Coronary artery (tissue), 2 donors: ENCODE measurements at regions not wholly inside any gene's neighbourhood (a gene's known extent, or its start where the extent isn't known, plus 50 kb on each side); places are given as distances from the start of the nearest gene placed in this dataset.

Experiments used
- DNase-seq: peaks from one replicate; pipeline ENCODE4 v3.0.0-alpha.2; 2017; ENCODE audit warnings: low spot score
- H3K27ac ChIP-seq, 2 donors: fragments of 200-600 bp; sonication (generic); one replicate each; pipeline ENCODE4 v1.5.1; 2016 to 2019
- H3K4me3 ChIP-seq: fragments of 200-600 bp; sonication (generic); 2 replicates; pipeline ENCODE4 v1.5.1; 2016; ENCODE audit warnings: mild to moderate bottlenecking, moderate library complexity
- TF ChIP-seq, protein P1 (sequence below): fragments of 200-600 bp; sonication (generic); IDR thresholded peaks from one replicate; pipeline ENCODE4 v1.5.1; 2019; ENCODE audit warnings: antibody characterized with exemption

- TF ChIP-seq, protein P1, sequence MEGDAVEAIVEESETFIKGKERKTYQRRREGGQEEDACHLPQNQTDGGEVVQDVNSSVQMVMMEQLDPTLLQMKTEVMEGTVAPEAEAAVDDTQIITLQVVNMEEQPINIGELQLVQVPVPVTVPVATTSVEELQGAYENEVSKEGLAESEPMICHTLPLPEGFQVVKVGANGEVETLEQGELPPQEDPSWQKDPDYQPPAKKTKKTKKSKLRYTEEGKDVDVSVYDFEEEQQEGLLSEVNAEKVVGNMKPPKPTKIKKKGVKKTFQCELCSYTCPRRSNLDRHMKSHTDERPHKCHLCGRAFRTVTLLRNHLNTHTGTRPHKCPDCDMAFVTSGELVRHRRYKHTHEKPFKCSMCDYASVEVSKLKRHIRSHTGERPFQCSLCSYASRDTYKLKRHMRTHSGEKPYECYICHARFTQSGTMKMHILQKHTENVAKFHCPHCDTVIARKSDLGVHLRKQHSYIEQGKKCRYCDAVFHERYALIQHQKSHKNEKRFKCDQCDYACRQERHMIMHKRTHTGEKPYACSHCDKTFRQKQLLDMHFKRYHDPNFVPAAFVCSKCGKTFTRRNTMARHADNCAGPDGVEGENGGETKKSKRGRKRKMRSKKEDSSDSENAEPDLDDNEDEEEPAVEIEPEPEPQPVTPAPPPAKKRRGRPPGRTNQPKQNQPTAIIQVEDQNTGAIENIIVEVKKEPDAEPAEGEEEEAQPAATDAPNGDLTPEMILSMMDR, result no peak
- DNase-seq, result no peak
- Histone ChIP-seq H3K4me3 (no peak overlapping the region), H3K27ac (no peak overlapping the region)
These were observed 66.7 kb upstream of the XPA start for GRCh38 chr9:97763874-97764273.

GRCh38 chr9:97766092-97766491, 69.0 kb upstream of the XPA start:
- TF ChIP-seq, protein P1, result no peak
- Histone ChIP-seq H3K27ac (no peak overlapping the region), H3K4me3 (no peak overlapping the region)
- DNase-seq, result no peak

GRCh38 chr9:97766610-97767009, 69.5 kb upstream of the XPA start:
- H3K4me3 ChIP-seq, result no peak overlapping the region
- DNase-seq, result no peak
- TF ChIP-seq, protein P1, result no peak
- H3K27ac ChIP-seq, result no peak overlapping the region

- no peak for DNase-seq
- Histone ChIP-seq H3K27ac (no peak overlapping the region), H3K4me3 (no peak overlapping the region)
- TF ChIP-seq, protein P1, result no peak
These were observed 70.8 kb upstream of the XPA start for GRCh38 chr9:97767891-97768290.

- no peak for DNase-seq
- no peak overlapping the region for H3K4me3 ChIP-seq
- no peak overlapping the region for H3K27ac ChIP-seq
- TF ChIP-seq, protein P1, result no peak
These were observed 71.6 kb upstream of the XPA start for GRCh38 chr9:97768746-97769145.

DNA sequence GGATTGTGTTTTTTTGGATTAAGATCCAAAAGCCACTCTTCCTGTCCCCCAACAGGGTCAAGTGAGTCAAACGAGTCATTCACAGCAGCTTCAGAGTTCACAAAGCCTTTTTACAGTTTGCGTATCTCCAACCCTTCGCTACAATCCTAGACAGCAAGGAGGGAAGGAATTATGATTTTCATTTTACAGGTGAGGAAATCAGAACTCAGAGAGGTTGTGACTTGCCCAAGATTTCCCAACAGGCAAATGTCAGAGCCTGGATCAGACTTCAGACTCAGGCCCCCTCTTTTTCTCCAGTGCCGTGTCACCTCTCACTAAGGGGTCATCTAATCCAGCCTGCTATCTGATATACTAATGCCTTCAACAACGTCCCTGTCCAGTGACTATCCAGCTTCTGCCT, 72.1 kb upstream of the XPA start:
- DNase-seq, result no peak
- TF ChIP-seq, protein P1, result no peak
- H3K4me3 ChIP-seq, result no peak overlapping the region
- H3K27ac ChIP-seq, result no peak overlapping the region

DNA sequence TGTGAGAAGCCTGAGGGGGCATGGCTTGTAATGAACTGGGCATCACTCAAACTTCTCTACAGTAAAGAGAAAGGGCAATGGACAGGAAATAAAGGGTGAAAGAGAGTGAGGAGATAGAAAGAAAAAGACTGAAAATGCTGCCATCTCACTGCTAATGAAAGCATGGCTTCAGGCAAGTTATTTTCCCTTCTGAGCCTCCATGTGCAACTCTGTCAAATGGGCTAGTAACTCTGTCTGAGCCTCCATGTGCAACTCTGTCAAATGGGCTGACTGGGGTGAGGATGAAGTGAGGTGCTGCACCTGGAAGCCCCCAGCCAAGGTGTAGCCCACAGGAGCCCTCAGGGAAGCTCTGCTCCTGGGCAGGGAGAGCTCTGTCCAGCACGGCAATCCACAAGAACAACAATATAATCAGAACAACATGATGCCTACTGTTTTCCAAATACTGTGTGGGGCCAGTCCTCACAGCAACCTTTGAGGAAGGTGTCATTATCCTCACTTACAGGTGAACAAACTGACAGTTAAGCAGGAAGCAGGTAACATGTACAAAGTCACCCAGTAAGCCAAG, 73.8 kb upstream of the XPA start:
- H3K4me3 ChIP-seq, result no peak overlapping the region
- no peak for DNase-seq
- no peak overlapping the region for H3K27ac ChIP-seq
- TF ChIP-seq, protein P1, result no peak
